HCT116 (cell line): ENCODE measurements at regions not wholly inside any gene's neighbourhood (a gene's known extent, or its start where the extent isn't known, plus 50 kb on each side); places are given as distances from the start of the nearest gene placed in this dataset.

Experiments used
- ATAC-seq: fragments of 200-7000 bp; cut with Tn5 transposase; 2 replicates; pipeline ENCODE4 v1.9.1; 2020; ENCODE audit warnings: mild to moderate bottlenecking, moderate library complexity
- BruUV-seq: library from RNA; stranded (reverse); fragments of 400-500 nt; replicated peaks from 2 replicates; lab custom pipeline; 2021; lab: Mats Ljungman, UMichigan
- CTCF ChIA-PET: fragments of 300-600 bp; sonication (Branson Sonifier 250); formaldehyde crosslinking; loops from one replicate; lab custom pipeline; 2021; ENCODE audit warnings: antibody characterized with exemption; lab: Charles Lee
- POLR2A ChIA-PET: fragments of 300-600, 350-600 bp; sonication (Branson Sonifier 250); formaldehyde crosslinking; loops from one replicate; lab custom pipeline; 2021; ENCODE audit warnings: antibody characterized with exemption; lab: Charles Lee
- RAD21 ChIA-PET, 2 experiments: fragments of 300-600 bp; sonication (Branson Sonifier 250); formaldehyde crosslinking; loops; one replicate each; lab custom pipeline; 2023; ENCODE audit warnings: low total read pairs in 2 of 2; ENCODE audit not compliant: uncharacterized antibody in 2 of 2, unreplicated experiment in 2 of 2, low non-redundant PET in 1 of 2; lab: Charles Lee
- DNase-seq: peaks from one replicate; pipeline ENCODE4 v3.0.0-alpha.2; 2010; ENCODE audit warnings: low read depth, low spot score
- H2AFZ ChIP-seq: fragments of 200-600 bp; shearing (Covaris generic), sonication (generic); 2 replicates; pipeline ENCODE4 v1.6.1; 2017; ENCODE audit warnings: low read depth, mixed run types, mixed read lengths, antibody characterized with exemption, low read length; ENCODE audit not compliant: poor library complexity, severe bottlenecking
- H3K27ac ChIP-seq: 2 replicates; pipeline ENCODE4 v1.5.1; 2012; ENCODE audit warnings: low read depth, low read length
- H3K27me3 ChIP-seq: fragments of 200-600 bp; sonication (generic); 2 replicates; pipeline ENCODE4 v1.6.1; 2016; ENCODE audit warnings: mixed run types, low read length, mixed read lengths; ENCODE audit not compliant: insufficient read depth
- H3K36me3 ChIP-seq, 2 experiments: fragments of 200-500 bp in 1 of 2; fragments of 200-600 bp in 1 of 2; sonication (Bioruptor generic) in 1 of 2; sonication (generic) in 1 of 2; 2 replicates each; pipeline versions ENCODE4 v1.5.1 to v1.6.1; 2014 to 2016; ENCODE audit warnings: low read length in 2 of 2, inconsistent platforms in 1 of 2, mixed read lengths in 1 of 2, mixed run types in 1 of 2; ENCODE audit not compliant: insufficient read depth in 2 of 2, control insufficient read depth in 1 of 2
- H3K4me1 ChIP-seq, 2 experiments: fragments of 200-600 bp in 1 of 2; sonication (generic) in 1 of 2; 2 replicates each; pipeline versions ENCODE4 v1.5.1 to v1.6.1; 2012 to 2017; ENCODE audit warnings: low read length in 2 of 2, inconsistent platforms in 1 of 2, mild to moderate bottlenecking in 1 of 2, mixed read lengths in 1 of 2, mixed run types in 1 of 2, moderate library complexity in 1 of 2; ENCODE audit not compliant: insufficient read depth in 2 of 2, control insufficient read depth in 1 of 2
- H3K4me2 ChIP-seq: fragments of 200-600 bp; sonication (generic); 2 replicates; pipeline ENCODE4 v1.6.1; 2017; ENCODE audit warnings: mixed run types, low read length, mixed read lengths
- H3K4me3 ChIP-seq, 2 experiments: fragments of 200-600 bp in 1 of 2; sonication (generic) in 1 of 2; replicated peaks in 1 of 2; 2 replicates each; pipeline ENCODE4 v1.5.1; 2011 to 2016; ENCODE audit warnings: low read length in 2 of 2, control low read depth in 1 of 2, low read depth in 1 of 2, mild to moderate bottlenecking in 1 of 2, mixed read lengths in 1 of 2, mixed run types in 1 of 2
- H3K79me2 ChIP-seq: fragments of 200-600 bp; sonication (generic); 2 replicates; pipeline ENCODE4 v1.6.1; 2017; ENCODE audit warnings: mild to moderate bottlenecking, mixed run types, low read length, moderate library complexity, mixed read lengths; ENCODE audit not compliant: insufficient read depth
- H3K9ac ChIP-seq: fragments of 200-600 bp; sonication (generic); 2 replicates; pipeline ENCODE4 v1.6.1; 2016; ENCODE audit warnings: low read length, mixed read lengths
- H3K9me2 ChIP-seq: fragments of 200-600 bp; sonication (generic), shearing (Covaris generic); 2 replicates; pipeline ENCODE4 v1.6.1; 2017; ENCODE audit warnings: mixed run types, mild to moderate bottlenecking, moderate library complexity; ENCODE audit not compliant: insufficient read depth
- H3K9me3 ChIP-seq, 2 experiments: fragments of 200-500 bp in 1 of 2; fragments of 200-600 bp in 1 of 2; sonication (Bioruptor generic) in 1 of 2; sonication (generic) in 1 of 2; 2 replicates each; pipeline ENCODE4 v1.6.1; 2014 to 2017; ENCODE audit warnings: low read length in 2 of 2, mixed read lengths in 2 of 2, inconsistent platforms in 1 of 2, low read depth in 1 of 2, mild to moderate bottlenecking in 1 of 2, mixed run types in 1 of 2, moderate library complexity in 1 of 2; ENCODE audit not compliant: control insufficient read depth in 1 of 2, insufficient read depth in 1 of 2
- H4K20me1 ChIP-seq: fragments of 200-600 bp; sonication (generic), shearing (Covaris generic); 2 replicates; pipeline ENCODE4 v1.6.1; 2017; ENCODE audit warnings: mixed run types, mild to moderate bottlenecking, moderate library complexity; ENCODE audit not compliant: insufficient read depth
- CBX3 ChIP-seq: IDR thresholded peaks from 2 replicates; pipeline ENCODE4 v1.6.1; 2012; ENCODE audit warnings: low read depth
- CEBPB ChIP-seq: IDR thresholded peaks from 2 replicates; pipeline ENCODE4 v1.6.1; 2012; ENCODE audit warnings: low read depth
- CTCF ChIP-seq, 3 experiments: fragments of 200-600 bp in 1 of 3; sonication (generic) in 1 of 3; IDR thresholded peaks in 2 of 3; conservative IDR thresholded peaks in 1 of 3; 2 replicates each; pipeline ENCODE4 v1.5.1; 2012 to 2017; ENCODE audit warnings: low read depth in 2 of 3, low read length in 2 of 3, antibody characterized with exemption in 1 of 3, borderline replicate concordance in 1 of 3, control low read depth in 1 of 3, mild to moderate bottlenecking in 1 of 3, mixed read lengths in 1 of 3, mixed run types in 1 of 3, moderate library complexity in 1 of 3; ENCODE audit not compliant: insufficient read depth in 1 of 3
- ELF1 ChIP-seq: IDR thresholded peaks from 2 replicates; pipeline ENCODE4 v1.6.1; 2012; ENCODE audit warnings: low read depth, borderline replicate concordance
- EZH2 ChIP-seq: fragments of 200-600 bp; sonication (generic); IDR thresholded peaks from 2 replicates; pipeline ENCODE4 v1.6.1; 2017; ENCODE audit warnings: antibody characterized with exemption, mixed run types
- EZH2phosphoT487 ChIP-seq: fragments of 200-600 bp; IDR thresholded peaks from 2 replicates; pipeline ENCODE4 v1.6.1; 2018; ENCODE audit warnings: antibody characterized with exemption, borderline replicate concordance
- FOSL1 ChIP-seq: IDR thresholded peaks from 2 replicates; pipeline ENCODE4 v1.6.1; 2012; ENCODE audit warnings: low read depth
- POLR2A ChIP-seq: IDR thresholded peaks from 2 replicates; pipeline ENCODE4 v1.7.0; 2011; ENCODE audit warnings: borderline replicate concordance; ENCODE audit not compliant: insufficient read depth, insufficient read length; ENCODE audit errors: extremely low read depth
- POLR2AphosphoS5 ChIP-seq: IDR thresholded peaks from 2 replicates; pipeline ENCODE4 v1.6.1; 2011; ENCODE audit warnings: mild to moderate bottlenecking, low read depth, low read length, moderate library complexity
- RAD21 ChIP-seq: IDR thresholded peaks from 2 replicates; pipeline ENCODE4 v1.6.1; 2012; ENCODE audit warnings: low read depth, mild to moderate bottlenecking
- SRF ChIP-seq: IDR thresholded peaks from 2 replicates; pipeline ENCODE4 v1.6.1; 2012; ENCODE audit warnings: low read depth
- TCF7L2 ChIP-seq: IDR thresholded peaks from 2 replicates; pipeline ENCODE4 v1.7.0; 2011; ENCODE audit warnings: borderline replicate concordance, inconsistent platforms; ENCODE audit not compliant: insufficient read depth, insufficient read length; ENCODE audit errors: extremely low read depth
- ZBTB33 ChIP-seq: IDR thresholded peaks from 2 replicates; pipeline ENCODE4 v1.6.1; 2011; ENCODE audit warnings: mild to moderate bottlenecking, low read length, moderate library complexity; ENCODE audit not compliant: insufficient replicate concordance; ENCODE audit errors: extremely low read depth
- ZNF274 ChIP-seq: fragments of 200-500 bp; sonication (Bioruptor generic); IDR thresholded peaks from 2 replicates; pipeline ENCODE4 v1.6.1; 2014; ENCODE audit warnings: mild to moderate bottlenecking, low read depth, low read length, inconsistent platforms
- intact Hi-C: fragments of 100-400 bp; cut with micrococcal nuclease; formaldehyde crosslinking; loops from 2 replicates; pipeline ENCODE4 v1.10.0; 2022
- TF ChIP-seq, protein P1 (sequence below): IDR thresholded peaks from 2 replicates; pipeline ENCODE4 v1.6.1; 2012
- TF ChIP-seq, protein P2 (sequence below): IDR thresholded peaks from 2 replicates; pipeline ENCODE4 v1.6.1; 2012; ENCODE audit warnings: low read depth

DNA sequence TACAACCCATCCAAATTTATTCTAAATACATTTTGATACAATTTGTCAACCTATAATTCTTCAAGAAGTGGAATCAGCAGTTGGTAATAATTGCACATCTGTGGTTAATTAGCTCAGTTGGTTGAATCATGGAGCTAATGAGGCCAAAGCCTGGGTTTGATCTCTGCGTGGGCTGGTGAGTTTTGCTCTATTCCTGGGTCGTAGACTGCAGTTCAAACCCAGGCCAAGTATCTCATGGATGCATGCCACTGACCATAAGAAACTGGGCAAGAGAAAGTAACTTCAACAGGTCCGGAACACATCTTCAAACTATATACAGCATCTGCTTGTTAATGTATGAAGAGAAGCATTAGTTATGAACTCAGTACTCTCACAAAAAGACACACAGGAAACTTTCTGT, 779.7 kb downstream of the USP25 start:
- intact Hi-C loops, result no loop called here
- no peak overlapping the region for H2AFZ ChIP-seq

More for the DNA sequence above, 779.7 kb downstream of the USP25 start:
- RAD21 ChIA-PET, result no interaction called here
- no peaks in the 10 kb centered on the region for H3K9me2 ChIP-seq
- no peak for ATAC-seq
- POLR2A ChIA-PET, result no interaction called here
- H3K4me2 ChIP-seq, result no peak overlapping the region
- no TSS peak for BruUV-seq
- TF ChIP-seq CEBPB (no peak), EZH2phosphoT487 (no peak), SRF (no peak), POLR2A (no peak), ZNF274 (no peak), POLR2AphosphoS5 (no peak), CBX3 (no peak), ZBTB33 (no peak), EZH2 (no peak), FOSL1 (no peak), TCF7L2 (no peak), RAD21 (no peak), ELF1 (no peak), CTCF (IDR thresholded peaks at IDR 0.05 in 2 of 3, conservative IDR thresholded peaks at IDR 0.05 in 1 of 3; ENCODE audit: borderline replicate concordance in 1 of 3, insufficient read depth in 1 of 3, low read depth in 2 of 3, low read length in 2 of 3) (no peak)
- TF ChIP-seq, protein P1, sequence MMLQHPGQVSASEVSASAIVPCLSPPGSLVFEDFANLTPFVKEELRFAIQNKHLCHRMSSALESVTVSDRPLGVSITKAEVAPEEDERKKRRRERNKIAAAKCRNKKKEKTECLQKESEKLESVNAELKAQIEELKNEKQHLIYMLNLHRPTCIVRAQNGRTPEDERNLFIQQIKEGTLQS, result no peak
- TF ChIP-seq, protein P2, sequence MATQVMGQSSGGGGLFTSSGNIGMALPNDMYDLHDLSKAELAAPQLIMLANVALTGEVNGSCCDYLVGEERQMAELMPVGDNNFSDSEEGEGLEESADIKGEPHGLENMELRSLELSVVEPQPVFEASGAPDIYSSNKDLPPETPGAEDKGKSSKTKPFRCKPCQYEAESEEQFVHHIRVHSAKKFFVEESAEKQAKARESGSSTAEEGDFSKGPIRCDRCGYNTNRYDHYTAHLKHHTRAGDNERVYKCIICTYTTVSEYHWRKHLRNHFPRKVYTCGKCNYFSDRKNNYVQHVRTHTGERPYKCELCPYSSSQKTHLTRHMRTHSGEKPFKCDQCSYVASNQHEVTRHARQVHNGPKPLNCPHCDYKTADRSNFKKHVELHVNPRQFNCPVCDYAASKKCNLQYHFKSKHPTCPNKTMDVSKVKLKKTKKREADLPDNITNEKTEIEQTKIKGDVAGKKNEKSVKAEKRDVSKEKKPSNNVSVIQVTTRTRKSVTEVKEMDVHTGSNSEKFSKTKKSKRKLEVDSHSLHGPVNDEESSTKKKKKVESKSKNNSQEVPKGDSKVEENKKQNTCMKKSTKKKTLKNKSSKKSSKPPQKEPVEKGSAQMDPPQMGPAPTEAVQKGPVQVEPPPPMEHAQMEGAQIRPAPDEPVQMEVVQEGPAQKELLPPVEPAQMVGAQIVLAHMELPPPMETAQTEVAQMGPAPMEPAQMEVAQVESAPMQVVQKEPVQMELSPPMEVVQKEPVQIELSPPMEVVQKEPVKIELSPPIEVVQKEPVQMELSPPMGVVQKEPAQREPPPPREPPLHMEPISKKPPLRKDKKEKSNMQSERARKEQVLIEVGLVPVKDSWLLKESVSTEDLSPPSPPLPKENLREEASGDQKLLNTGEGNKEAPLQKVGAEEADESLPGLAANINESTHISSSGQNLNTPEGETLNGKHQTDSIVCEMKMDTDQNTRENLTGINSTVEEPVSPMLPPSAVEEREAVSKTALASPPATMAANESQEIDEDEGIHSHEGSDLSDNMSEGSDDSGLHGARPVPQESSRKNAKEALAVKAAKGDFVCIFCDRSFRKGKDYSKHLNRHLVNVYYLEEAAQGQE, result no peak
- H3K27me3 ChIP-seq, result no peaks in the 10 kb centered on the region
- H3K36me3 ChIP-seq, result no peaks in the 10 kb centered on the region
- CTCF ChIA-PET, result no interaction called here
- H3K9ac ChIP-seq, result no peak overlapping the region
- H3K27ac ChIP-seq, result no peak overlapping the region
- no peak for DNase-seq
- no peak overlapping the region for H3K4me3 ChIP-seq
- no peaks in the 10 kb centered on the region; the same call in 1 of the 2 replicates for H4K20me1 ChIP-seq
- peaks cover 6 to 15% of the 10 kb centered on the region in 2 experiments; a peak in 2 of 4 replicates for H3K9me3 ChIP-seq
- H3K4me1 ChIP-seq, result no peaks in the 10 kb centered on the region
- no peaks in the 10 kb centered on the region for H3K79me2 ChIP-seq
